PC-9 (cell line): ENCODE measurements at regions not wholly inside any gene's neighbourhood (a gene's known extent, or its start where the extent isn't known, plus 50 kb on each side); places are given as distances from the start of the nearest gene placed in this dataset.

Experiments used
- CTCF ChIP-seq: fragments of 200-600 bp; sonication (generic); conservative IDR thresholded peaks from 2 replicates; pipeline ENCODE4 v1.6.1; 2017; ENCODE audit warnings: mixed run types, antibody characterized with exemption, mild to moderate bottlenecking, moderate library complexity
- EZH2 ChIP-seq: fragments of 200-600 bp; sonication (generic); IDR thresholded peaks from 2 replicates; pipeline ENCODE4 v1.8.0; 2017; ENCODE audit warnings: antibody characterized with exemption, low read depth

GRCh38 chr15:77753939-77754338 is 121.2 kb upstream of the LINGO1 start:
- no peak for TF ChIP-seq CTCF
- TF ChIP-seq EZH2 = no peak
